ENCODE measurements at regions not wholly inside any gene's neighbourhood (a gene's known extent, or its start where the extent isn't known, plus 50 kb on each side); places are given as distances from the start of the nearest gene placed in this dataset.
"Not testable (repeated sequence)": the region's sequence is repeated elsewhere in the genome, so short reads cannot be mapped to it uniquely, and the experiment has no call there.

DNA sequence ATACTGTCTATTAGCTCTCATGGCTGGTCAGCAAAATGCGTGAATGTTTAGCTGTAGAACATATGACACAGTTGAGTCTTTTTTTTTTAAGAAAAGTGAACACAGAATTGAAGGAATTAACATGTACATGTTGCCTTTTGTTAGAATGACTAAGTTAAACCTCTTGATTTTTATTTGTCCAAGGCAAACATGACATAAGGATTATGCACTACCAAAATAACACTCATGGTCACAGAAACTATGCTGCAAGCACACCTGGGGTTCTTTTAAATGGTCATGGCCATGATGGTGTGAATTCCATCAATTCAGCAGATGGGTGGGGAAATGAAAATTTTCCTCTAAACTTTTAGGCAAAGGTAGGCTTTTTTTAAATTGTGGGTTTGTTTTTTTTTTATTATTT lies 80.1 kb upstream of the CXCL13 start:
- Histone ChIP-seq H3K27me3 (replicated peaks in 1 of 2; ENCODE audit: control insufficient read depth in 2 of 2, insufficient read depth in 2 of 2, low read length in 1 of 2) (no peaks in the 10 kb centered on the region), H3K4me2 (ENCODE audit: control insufficient read depth, insufficient read depth) (no peak overlapping the region), H3K79me2 (ENCODE audit: control insufficient read depth, insufficient read depth, low read length) (no peaks in the 10 kb centered on the region), H3K9me3 (replicated peaks; ENCODE audit: control insufficient read depth, insufficient read depth, low read length) (no peaks in the 10 kb centered on the region), H2AFZ (ENCODE audit: control insufficient read depth, low read depth, low read length) (no peak overlapping the region), H3K4me1 (ENCODE audit: control insufficient read depth, insufficient read depth, low read length) (no peaks in the 10 kb centered on the region), H3K27ac (ENCODE audit: control insufficient read depth, insufficient read depth) (no peak overlapping the region), H3K4me3 (no peak overlapping the region), H4K20me1 (ENCODE audit: control insufficient read depth, insufficient read depth) (no peaks in the 10 kb centered on the region), H3K9ac (ENCODE audit: control insufficient read depth, insufficient read depth, low read length) (no peak overlapping the region), H3K36me3 (ENCODE audit: control insufficient read depth in 2 of 2, insufficient read depth in 2 of 2, low read length in 1 of 2) (no peaks in the 10 kb centered on the region)
- ATAC-seq = no peak
- no peak for DNase-seq (ENCODE audit: low read depth, low spot score)
- CTCF ChIA-PET = interaction anchor here (0.7 to 0.9 kb wide), 2 partner anchors 53 to 76 kb away, joined by 3 read pairs; no protein-coding TSS in a partner anchor
- SMC1A ChIA-PET (ENCODE audit: uncharacterized antibody, unreplicated experiment) = interaction anchor here (1.4 kb wide), 1 partner anchor 76 kb away, joined by 3 read pairs; no protein-coding TSS in a partner anchor
- BruUV-seq (replicated peaks) = no TSS peak
- intact Hi-C loops (cut with micrococcal nuclease; ENCODE audit: unreplicated experiment) (no loop called here), in situ Hi-C loops (cut with MboI) (no loop called here)
- RAD21 ChIA-PET (ENCODE audit: unreplicated experiment) = no interaction called here
- POLR2A ChIA-PET = no interaction called here
- 0% methylated on average over 1 of the region's 1 CpG for WGBS (ENCODE audit: insufficient coverage, insufficient replicate concordance, low lambda C conversion rate, missing lambda C conversion rate)
- TF ChIP-seq PML (IDR thresholded peaks at IDR 0.05; ENCODE audit: low read length) (no peak), MYB (IDR thresholded peaks at IDR 0.05; ENCODE audit: borderline replicate concordance, low read depth, low read length) (no peak), IKZF2 (IDR thresholded peaks at IDR 0.05) (no peak), PAX5 (IDR thresholded peaks at IDR 0.05; ENCODE audit: borderline replicate concordance, low read depth, low read length) (no peak), RB1 (IDR thresholded peaks at IDR 0.05; ENCODE audit: borderline replicate concordance) (no peak), ZNF622 (IDR thresholded peaks at IDR 0.05) (no peak), SMAD5 (IDR thresholded peaks at IDR 0.05; ENCODE audit: low read depth) (no peak)
- TF ChIP-seq, protein P1, sequence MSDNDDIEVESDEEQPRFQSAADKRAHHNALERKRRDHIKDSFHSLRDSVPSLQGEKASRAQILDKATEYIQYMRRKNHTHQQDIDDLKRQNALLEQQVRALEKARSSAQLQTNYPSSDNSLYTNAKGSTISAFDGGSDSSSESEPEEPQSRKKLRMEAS (IDR thresholded peaks at IDR 0.05; ENCODE audit: low read depth, low read length) = no peak
- no peak for FAIRE-seq

DNA sequence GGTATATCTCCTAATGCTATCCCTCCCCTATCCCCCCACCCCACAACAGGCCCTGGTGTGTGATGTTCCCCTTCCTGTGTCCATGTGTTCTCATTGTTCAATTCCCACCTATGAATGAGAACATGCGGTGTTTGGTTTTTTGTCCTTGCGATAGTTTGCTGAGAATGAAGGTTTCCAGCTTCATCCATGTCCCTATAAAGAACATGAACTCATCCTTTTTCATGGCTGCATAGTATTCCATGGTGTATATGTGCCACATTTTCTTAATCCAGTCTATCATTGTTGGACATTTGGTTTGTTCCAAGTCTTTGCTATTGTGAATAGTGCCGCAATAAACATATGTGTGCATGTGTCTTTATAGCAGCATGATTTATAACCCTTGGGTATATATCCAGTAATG lies 77.7 kb upstream of the CXCL13 start:
- SMC1A ChIA-PET (ENCODE audit: uncharacterized antibody, unreplicated experiment) = interaction anchor here (0.9 kb wide), 1 partner anchor 8 kb away, joined by 3 read pairs; no protein-coding TSS in a partner anchor
- H3K79me2 ChIP-seq (ENCODE audit: control insufficient read depth, insufficient read depth, low read length); H3K27ac ChIP-seq (ENCODE audit: control insufficient read depth, insufficient read depth); RAD21 ChIA-PET (ENCODE audit: unreplicated experiment); H3K4me2 ChIP-seq (ENCODE audit: control insufficient read depth, insufficient read depth); H3K4me1 ChIP-seq (ENCODE audit: control insufficient read depth, insufficient read depth, low read length); H3K27me3 ChIP-seq (replicated peaks in 1 of 2; ENCODE audit: control insufficient read depth in 2 of 2, insufficient read depth in 2 of 2, low read length in 1 of 2); DNase-seq (ENCODE audit: low read depth, low spot score); H3K36me3 ChIP-seq (ENCODE audit: control insufficient read depth in 2 of 2, insufficient read depth in 2 of 2, low read length in 1 of 2); FAIRE-seq; ATAC-seq; BruUV-seq (replicated peaks); intact Hi-C loops (cut with micrococcal nuclease; ENCODE audit: unreplicated experiment); H3K4me3 ChIP-seq; H2AFZ ChIP-seq (ENCODE audit: control insufficient read depth, low read depth, low read length); H3K9me3 ChIP-seq (replicated peaks; ENCODE audit: control insufficient read depth, insufficient read depth, low read length); H4K20me1 ChIP-seq (ENCODE audit: control insufficient read depth, insufficient read depth); H3K9ac ChIP-seq (ENCODE audit: control insufficient read depth, insufficient read depth, low read length); POLR2A ChIA-PET; in situ Hi-C loops (cut with MboI): not testable (repeated sequence)
- CTCF ChIA-PET = interaction anchor here (1.3 kb wide), 1 partner anchor 73 kb away, joined by 4 read pairs; no protein-coding TSS in a partner anchor
- WGBS (ENCODE audit: insufficient coverage, insufficient replicate concordance, low lambda C conversion rate, missing lambda C conversion rate) = 85% methylated on average over 3 of the region's 3 CpGs

Measured in GM12878 (cell line).